ENCODE measurements at regions not wholly inside any gene's neighbourhood (a gene's known extent, or its start where the extent isn't known, plus 50 kb on each side); places are given as distances from the start of the nearest gene placed in this dataset.

GRCh38 chr4:35538807-35539206, 705.5 kb downstream of the ARAP2 start:
- Mint-ChIP-seq H3K4me3 (no peak overlapping the region), H3K9me3 (peaks cover 11% of the 10 kb centered on the region), H3K4me1 (no peaks in the 10 kb centered on the region), H3K27ac (no peak overlapping the region), H3K36me3 (ENCODE audit: low read depth) (no peaks in the 10 kb centered on the region), H3K27me3 (ENCODE audit: low read depth) (no peaks in the 10 kb centered on the region)
- no peak for TF ChIP-seq CTCF (IDR thresholded peaks at IDR 0.05; ENCODE audit: unreplicated experiment in 3 of 3)

- no peak for TF ChIP-seq CTCF (IDR thresholded peaks at IDR 0.05; ENCODE audit: unreplicated experiment in 3 of 3)
- H3K9me3 Mint-ChIP-seq = peaks cover 11% of the 10 kb centered on the region
Observed at GRCh38 chr4:35539404-35540055, 704.8 kb downstream of the ARAP2 start.

GRCh38 chr4:35541146-35541887, 703.0 kb downstream of the ARAP2 start:
- H3K4me1 Mint-ChIP-seq = no peaks in the 10 kb centered on the region
- H3K27ac Mint-ChIP-seq = no peak overlapping the region
- no peaks in the 10 kb centered on the region for H3K27me3 Mint-ChIP-seq (ENCODE audit: low read depth)
- peaks cover 11% of the 10 kb centered on the region for H3K9me3 Mint-ChIP-seq
- TF ChIP-seq CTCF (IDR thresholded peaks at IDR 0.05; ENCODE audit: unreplicated experiment in 3 of 3) = no peak
- H3K36me3 Mint-ChIP-seq (ENCODE audit: low read depth) = no peaks in the 10 kb centered on the region
- no peak overlapping the region for H3K4me3 Mint-ChIP-seq

More at GRCh38 chr4:35539404-35540055, 704.8 kb downstream of the ARAP2 start:
- no peaks in the 10 kb centered on the region for H3K4me1 Mint-ChIP-seq
- no peaks in the 10 kb centered on the region for H3K36me3 Mint-ChIP-seq (ENCODE audit: low read depth)
- H3K27me3 Mint-ChIP-seq (ENCODE audit: low read depth) = no peaks in the 10 kb centered on the region
- H3K4me3 Mint-ChIP-seq = no peak overlapping the region
- no peak overlapping the region for H3K27ac Mint-ChIP-seq

- TF ChIP-seq CTCF (IDR thresholded peaks at IDR 0.05; ENCODE audit: unreplicated experiment in 3 of 3) = no peak
- H3K4me3 Mint-ChIP-seq = no peak overlapping the region
- H3K27me3 Mint-ChIP-seq (ENCODE audit: low read depth) = no peaks in the 10 kb centered on the region
- H3K27ac Mint-ChIP-seq = no peak overlapping the region
- H3K36me3 Mint-ChIP-seq (ENCODE audit: low read depth) = no peaks in the 10 kb centered on the region
- H3K9me3 Mint-ChIP-seq = peaks cover 11% of the 10 kb centered on the region
- no peaks in the 10 kb centered on the region for H3K4me1 Mint-ChIP-seq
Observed at GRCh38 chr4:35541888-35542213, 702.5 kb downstream of the ARAP2 start.

GRCh38 chr4:35548921-35549320, 695.4 kb downstream of the ARAP2 start:
- no peaks in the 10 kb centered on the region for H3K36me3 Mint-ChIP-seq (ENCODE audit: low read depth)
- no peaks in the 10 kb centered on the region for H3K4me1 Mint-ChIP-seq
- no peak overlapping the region for H3K4me3 Mint-ChIP-seq
- H3K9me3 Mint-ChIP-seq = no peaks in the 10 kb centered on the region
- H3K27me3 Mint-ChIP-seq (ENCODE audit: low read depth) = no peaks in the 10 kb centered on the region
- no peak overlapping the region for H3K27ac Mint-ChIP-seq
- no peak for TF ChIP-seq CTCF (IDR thresholded peaks at IDR 0.05; ENCODE audit: unreplicated experiment in 3 of 3)

GRCh38 chr4:35556387-35556786, 687.9 kb downstream of the ARAP2 start:
- H3K27me3 Mint-ChIP-seq (ENCODE audit: low read depth) = no peaks in the 10 kb centered on the region
- TF ChIP-seq CTCF (IDR thresholded peaks at IDR 0.05; ENCODE audit: unreplicated experiment in 3 of 3) = no peak
- H3K4me3 Mint-ChIP-seq = no peak overlapping the region
- no peaks in the 10 kb centered on the region for H3K4me1 Mint-ChIP-seq
- no peak overlapping the region for H3K27ac Mint-ChIP-seq
- no peaks in the 10 kb centered on the region for H3K36me3 Mint-ChIP-seq (ENCODE audit: low read depth)
- H3K9me3 Mint-ChIP-seq = peaks cover 3% of the 10 kb centered on the region

All from nephron (organoid).